CD14-positive monocyte (primary cell): ENCODE measurements at regions not wholly inside any gene's neighbourhood (a gene's known extent, or its start where the extent isn't known, plus 50 kb on each side); places are given as distances from the start of the nearest gene placed in this dataset.
A peak's percentile ranks its signal among the peaks of the same experiment; 100 is the strongest.

Source experiments
- DNase-seq, 3 donors: peaks; one replicate each; pipeline ENCODE4 v3.0.0-alpha.2; 2011 to 2022
- H2AFZ ChIP-seq: 2 replicates; pipeline ENCODE4 v1.6.0; 2012; ENCODE audit warnings: mild to moderate bottlenecking, low read depth, low read length, inconsistent platforms; ENCODE audit not compliant: insufficient read depth, poor library complexity, severe bottlenecking
- H3K27ac ChIP-seq, 2 donors: 1 replicate in 1 of 2; 2 replicates in 1 of 2; pipeline ENCODE4 v1.5.1; 2012 to 2013; ENCODE audit warnings: low read length in 2 of 2, control low read depth in 1 of 2, inconsistent platforms in 1 of 2, low read depth in 1 of 2, mild to moderate bottlenecking in 1 of 2
- H3K27me3 ChIP-seq, 2 donors: one replicate each; pipeline versions ENCODE4 v1.6.0 to v1.6.1; 2011 to 2013; ENCODE audit warnings: low read length in 2 of 2; ENCODE audit not compliant: control insufficient read depth in 2 of 2, insufficient read depth in 2 of 2
- H3K36me3 ChIP-seq, 2 donors: replicated peaks in 1 of 2; 1 replicate in 1 of 2; 2 replicates in 1 of 2; pipeline versions ENCODE4 v1.5.1 to v1.6.1; 2012 to 2013; ENCODE audit warnings: low read length in 2 of 2, control low read depth in 1 of 2, inconsistent platforms in 1 of 2, mild to moderate bottlenecking in 1 of 2; ENCODE audit not compliant: insufficient read depth in 2 of 2, control insufficient read depth in 1 of 2
- H3K4me1 ChIP-seq, 2 donors: 1 replicate in 1 of 2; 2 replicates in 1 of 2; pipeline versions ENCODE4 v1.5.1 to v1.6.1; 2012 to 2013; ENCODE audit warnings: low read length in 2 of 2, control low read depth in 1 of 2, inconsistent platforms in 1 of 2, mild to moderate bottlenecking in 1 of 2, moderate library complexity in 1 of 2; ENCODE audit not compliant: insufficient read depth in 2 of 2, control insufficient read depth in 1 of 2
- H3K4me2 ChIP-seq: replicated peaks from 2 replicates; pipeline ENCODE3; 2012; ENCODE audit warnings: low read length, moderate library complexity, mild to moderate bottlenecking; ENCODE audit not compliant: poor library complexity, severe bottlenecking; ENCODE audit errors: extremely low read depth
- H3K4me3 ChIP-seq, 3 experiments: fragments of 200-600 bp in 1 of 3; sonication (generic) in 1 of 3; replicated peaks in 1 of 3; 1 replicate in 2 of 3; 2 replicates in 1 of 3; pipeline ENCODE4 v1.5.1; 2011 to 2013; ENCODE audit warnings: low read length in 3 of 3, mild to moderate bottlenecking in 3 of 3, control low read depth in 2 of 3, low read depth in 2 of 3, inconsistent platforms in 1 of 3, moderate library complexity in 1 of 3
- H3K79me2 ChIP-seq: 2 replicates; pipeline ENCODE4 v1.6.0; 2012; ENCODE audit warnings: mild to moderate bottlenecking, control low read depth, inconsistent platforms, low read length, moderate library complexity; ENCODE audit not compliant: insufficient read depth
- H3K9ac ChIP-seq: 2 replicates; pipeline ENCODE4 v1.6.0; 2017; ENCODE audit warnings: low read length, mild to moderate bottlenecking; ENCODE audit not compliant: insufficient read depth, poor library complexity, severe bottlenecking
- H3K9me3 ChIP-seq, 2 donors: replicated peaks in 1 of 2; 1 replicate in 1 of 2; 2 replicates in 1 of 2; pipeline versions ENCODE4 v1.5.1 to v1.6.1; 2012 to 2013; ENCODE audit warnings: low read length in 2 of 2, control low read depth in 1 of 2; ENCODE audit not compliant: control insufficient read depth in 1 of 2, insufficient read depth in 1 of 2
- H4K20me1 ChIP-seq: 2 replicates; pipeline ENCODE4 v1.6.0; 2012; ENCODE audit warnings: mild to moderate bottlenecking, low read length, control low read depth, moderate library complexity; ENCODE audit not compliant: insufficient read depth
- H3K27ac Mint-ChIP-seq, 7 donors: one replicate each; pipeline ENCODE4 v1.8.0; 2020; ENCODE audit warnings: mild to moderate bottlenecking in 7 of 7, mixed read lengths in 7 of 7, moderate library complexity in 6 of 7, inconsistent platforms in 2 of 7
- H3K27me3 Mint-ChIP-seq, 3 donors: one replicate each; pipeline ENCODE4 v1.8.0; 2021 to 2022; ENCODE audit warnings: low read depth in 3 of 3, mild to moderate bottlenecking in 3 of 3, mixed read lengths in 3 of 3, moderate library complexity in 3 of 3, inconsistent platforms in 1 of 3
- H3K36me3 Mint-ChIP-seq, 2 donors: one replicate each; pipeline ENCODE4 v1.8.0; 2020; ENCODE audit warnings: mixed read lengths in 2 of 2, inconsistent platforms in 1 of 2, mild to moderate bottlenecking in 1 of 2
- H3K4me1 Mint-ChIP-seq: one replicate; pipeline ENCODE4 v1.8.0; 2020; ENCODE audit warnings: mild to moderate bottlenecking, mixed read lengths
- H3K4me3 Mint-ChIP-seq, 2 donors: one replicate each; pipeline ENCODE4 v1.8.0; 2020; ENCODE audit warnings: mild to moderate bottlenecking in 2 of 2, mixed read lengths in 2 of 2, moderate library complexity in 1 of 2
- H3K9me3 Mint-ChIP-seq, 7 donors: one replicate each; pipeline ENCODE4 v1.8.0; 2020 to 2022; ENCODE audit warnings: mixed read lengths in 7 of 7, mild to moderate bottlenecking in 6 of 7, moderate library complexity in 6 of 7, inconsistent platforms in 2 of 7
- WGBS: methylation state at CpG from one replicate; pipeline ENCODE4 v1.1.5; 2013; ENCODE audit warnings: missing lambda C conversion rate; ENCODE audit not compliant: insufficient coverage; 5-methylcytosine and 5-hydroxymethylcytosine counted together
- intact Hi-C, 2 donors: fragments of 100-400 bp; cut with micrococcal nuclease; formaldehyde crosslinking; loops; one replicate each; pipeline versions ENCODE4 v1.15.0 to v1.15.1; 2023
- TF ChIP-seq, protein P1 (sequence below): fragments of 200-600 bp; IDR thresholded peaks from one replicate; pipeline ENCODE4 v1.8.0; 2022; ENCODE audit warnings: antibody characterized with exemption, mild to moderate bottlenecking

DNA sequence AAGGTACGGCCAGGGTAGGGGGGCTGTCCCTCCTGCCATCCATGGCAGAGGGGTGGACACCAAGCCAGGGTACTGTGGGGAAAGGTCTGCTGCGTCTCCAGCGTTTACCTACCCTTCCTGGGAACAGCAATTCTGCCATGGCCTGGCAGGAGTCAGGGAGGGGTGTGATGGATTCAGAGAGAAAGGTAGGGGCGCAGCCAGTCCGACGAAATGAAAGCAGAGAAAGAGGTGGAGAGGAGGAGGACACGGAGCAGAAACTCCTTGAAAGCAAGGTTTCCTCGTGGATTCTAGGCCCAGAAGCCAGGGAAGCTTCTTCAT, 182.9 kb downstream of the ZFP36L2 start:
- Mint-ChIP-seq H3K27me3 (peaks cover 0 to 2% (median 0%) of the 10 kb centered on the region in 3 donors), H3K36me3 (no peaks in the 10 kb centered on the region), H3K27ac (no peak overlapping the region), H3K4me1 (peaks cover 41% of the 10 kb centered on the region), H3K9me3 (no peaks in the 10 kb centered on the region), H3K4me3 (no peak overlapping the region)
- 90% methylated on average over 7 of the region's 8 CpGs for WGBS
- TF ChIP-seq, protein P1, sequence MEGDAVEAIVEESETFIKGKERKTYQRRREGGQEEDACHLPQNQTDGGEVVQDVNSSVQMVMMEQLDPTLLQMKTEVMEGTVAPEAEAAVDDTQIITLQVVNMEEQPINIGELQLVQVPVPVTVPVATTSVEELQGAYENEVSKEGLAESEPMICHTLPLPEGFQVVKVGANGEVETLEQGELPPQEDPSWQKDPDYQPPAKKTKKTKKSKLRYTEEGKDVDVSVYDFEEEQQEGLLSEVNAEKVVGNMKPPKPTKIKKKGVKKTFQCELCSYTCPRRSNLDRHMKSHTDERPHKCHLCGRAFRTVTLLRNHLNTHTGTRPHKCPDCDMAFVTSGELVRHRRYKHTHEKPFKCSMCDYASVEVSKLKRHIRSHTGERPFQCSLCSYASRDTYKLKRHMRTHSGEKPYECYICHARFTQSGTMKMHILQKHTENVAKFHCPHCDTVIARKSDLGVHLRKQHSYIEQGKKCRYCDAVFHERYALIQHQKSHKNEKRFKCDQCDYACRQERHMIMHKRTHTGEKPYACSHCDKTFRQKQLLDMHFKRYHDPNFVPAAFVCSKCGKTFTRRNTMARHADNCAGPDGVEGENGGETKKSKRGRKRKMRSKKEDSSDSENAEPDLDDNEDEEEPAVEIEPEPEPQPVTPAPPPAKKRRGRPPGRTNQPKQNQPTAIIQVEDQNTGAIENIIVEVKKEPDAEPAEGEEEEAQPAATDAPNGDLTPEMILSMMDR, result no peak
- intact Hi-C loops, result no loop called here
- no peak overlapping the region for H2AFZ ChIP-seq
- H3K27ac ChIP-seq, result no peak overlapping the region
- no peak overlapping the region for H3K9ac ChIP-seq
- DNase-seq, result no peak
- peaks cover 25 to 48% of the 10 kb centered on the region in 2 donors for H3K4me1 ChIP-seq
- H3K9me3 ChIP-seq, result no peaks in the 10 kb centered on the region
- H3K36me3 ChIP-seq, result no peaks in the 10 kb centered on the region
- no peaks in the 10 kb centered on the region for H4K20me1 ChIP-seq
- no peak overlapping the region for H3K4me2 ChIP-seq
- H3K27me3 ChIP-seq, result no peaks in the 10 kb centered on the region
- H3K79me2 ChIP-seq, result no peaks in the 10 kb centered on the region
- no peak overlapping the region for H3K4me3 ChIP-seq

DNA sequence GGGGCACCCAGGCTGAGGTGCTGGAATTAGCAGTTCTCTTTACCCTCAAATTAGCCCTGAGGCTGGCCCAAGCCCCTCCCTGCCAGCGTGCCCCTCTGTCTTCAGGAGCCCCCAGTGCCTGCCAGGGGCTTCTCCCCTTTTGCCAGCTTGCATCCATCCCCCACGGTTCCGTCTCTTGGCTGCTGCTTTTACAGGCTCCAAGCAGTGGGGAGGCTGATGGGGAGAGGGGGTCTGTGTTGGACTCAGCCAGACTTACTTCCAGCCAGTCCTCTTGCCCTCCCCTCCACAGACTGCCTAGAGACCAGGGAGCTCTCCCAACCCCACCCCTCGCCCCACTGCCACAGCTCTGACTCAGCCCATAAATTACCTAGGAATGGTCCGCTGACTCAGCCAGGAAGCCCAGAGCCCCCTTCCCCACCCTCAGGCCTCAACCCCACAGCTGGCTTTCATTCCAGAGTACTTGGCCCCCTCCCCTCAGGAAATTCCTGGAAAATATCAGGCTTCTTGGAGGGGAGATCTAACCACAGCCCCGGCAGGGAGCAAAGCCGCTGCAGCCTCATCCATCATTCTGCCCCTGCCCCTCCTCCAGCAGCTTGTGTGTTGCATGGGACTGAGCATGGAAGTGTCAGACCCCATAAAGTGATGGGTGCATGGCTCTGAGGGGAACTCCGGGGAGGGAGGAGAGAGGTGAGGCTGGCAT, 184.6 kb downstream of the ZFP36L2 start:
- Histone ChIP-seq H3K4me3 (no peak overlapping the region), H3K36me3 (no peaks in the 10 kb centered on the region), H3K79me2 (no peaks in the 10 kb centered on the region), H3K9ac (no peak overlapping the region), H3K27ac (no peak overlapping the region), H2AFZ (no peak overlapping the region), H3K4me2 (no peak overlapping the region), H3K4me1 (peaks cover 25 to 40% of the 10 kb centered on the region in 2 donors), H3K27me3 (no peaks in the 10 kb centered on the region), H4K20me1 (no peaks in the 10 kb centered on the region), H3K9me3 (no peaks in the 10 kb centered on the region)
- no peak overlapping the region for H3K4me3 Mint-ChIP-seq
- no peaks in the 10 kb centered on the region for H3K36me3 Mint-ChIP-seq
- TF ChIP-seq, protein P1, result no peak
- peaks cover 0 to 2% (median 0%) of the 10 kb centered on the region in 3 donors for H3K27me3 Mint-ChIP-seq
- H3K27ac Mint-ChIP-seq, result no peak overlapping the region
- DNase-seq, result peak in 1 of 3 donors; percentile 20
- H3K9me3 Mint-ChIP-seq, result no peaks in the 10 kb centered on the region
- peaks cover 37% of the 10 kb centered on the region for H3K4me1 Mint-ChIP-seq
- intact Hi-C loops, result no loop called here
- WGBS, result 23% methylated on average over 4 of the region's 8 CpGs
